Choroid plexus epithelial cell (primary cell): ENCODE measurements at regions not wholly inside any gene's neighbourhood (a gene's known extent, or its start where the extent isn't known, plus 50 kb on each side); places are given as distances from the start of the nearest gene placed in this dataset.

ENCODE experiments used
- DNase-seq: peaks from one replicate; pipeline ENCODE4 v3.0.0-alpha.2; 2010; ENCODE audit warnings: low read depth
- H3K4me3 ChIP-seq: 2 replicates; pipeline ENCODE4 v1.5.1; 2011; ENCODE audit warnings: low read depth, mild to moderate bottlenecking, control low read depth, low read length, moderate library complexity
- TF ChIP-seq, protein P1 (sequence below): conservative IDR thresholded peaks from 2 replicates; pipeline ENCODE4 v1.5.1; 2011; ENCODE audit warnings: low read depth, mild to moderate bottlenecking, control low read depth, inconsistent platforms, low read length, moderate library complexity

DNA sequence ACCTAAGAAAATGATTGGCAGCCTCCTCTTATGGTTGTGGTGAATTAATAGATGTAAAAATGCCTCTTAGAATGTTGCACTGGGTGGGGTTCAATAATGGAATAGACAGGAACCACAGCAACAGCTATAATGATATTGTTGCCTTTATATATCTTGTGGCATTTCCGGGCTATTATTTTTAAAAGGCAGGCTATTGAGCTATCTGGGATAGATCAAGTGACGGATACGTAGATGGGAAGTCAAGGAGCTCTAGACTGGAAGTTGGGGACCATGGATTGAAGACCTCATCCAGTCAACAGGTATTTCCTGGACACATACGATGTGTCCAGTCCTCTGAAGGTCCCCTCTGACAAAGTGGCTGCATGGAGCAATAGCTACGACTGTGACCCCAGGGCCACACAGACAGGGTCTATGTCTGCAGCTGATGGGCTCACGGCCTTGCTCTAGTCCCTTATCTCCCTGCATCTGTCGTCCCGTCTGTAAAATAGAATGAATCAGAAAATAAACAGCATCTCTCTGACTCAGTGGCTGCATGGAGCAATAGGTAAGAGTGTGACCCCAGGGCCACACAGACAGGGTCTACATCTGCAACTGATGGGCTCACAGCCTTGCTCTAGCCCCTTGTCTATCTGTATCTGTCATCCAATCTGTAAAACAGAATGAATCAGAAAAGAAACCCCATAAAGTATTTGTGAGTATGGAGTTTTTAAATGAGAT is 117.7 kb upstream of the FOXF1 start:
- H3K4me3 ChIP-seq = no peak overlapping the region
- no peak for DNase-seq
- TF ChIP-seq, protein P1, sequence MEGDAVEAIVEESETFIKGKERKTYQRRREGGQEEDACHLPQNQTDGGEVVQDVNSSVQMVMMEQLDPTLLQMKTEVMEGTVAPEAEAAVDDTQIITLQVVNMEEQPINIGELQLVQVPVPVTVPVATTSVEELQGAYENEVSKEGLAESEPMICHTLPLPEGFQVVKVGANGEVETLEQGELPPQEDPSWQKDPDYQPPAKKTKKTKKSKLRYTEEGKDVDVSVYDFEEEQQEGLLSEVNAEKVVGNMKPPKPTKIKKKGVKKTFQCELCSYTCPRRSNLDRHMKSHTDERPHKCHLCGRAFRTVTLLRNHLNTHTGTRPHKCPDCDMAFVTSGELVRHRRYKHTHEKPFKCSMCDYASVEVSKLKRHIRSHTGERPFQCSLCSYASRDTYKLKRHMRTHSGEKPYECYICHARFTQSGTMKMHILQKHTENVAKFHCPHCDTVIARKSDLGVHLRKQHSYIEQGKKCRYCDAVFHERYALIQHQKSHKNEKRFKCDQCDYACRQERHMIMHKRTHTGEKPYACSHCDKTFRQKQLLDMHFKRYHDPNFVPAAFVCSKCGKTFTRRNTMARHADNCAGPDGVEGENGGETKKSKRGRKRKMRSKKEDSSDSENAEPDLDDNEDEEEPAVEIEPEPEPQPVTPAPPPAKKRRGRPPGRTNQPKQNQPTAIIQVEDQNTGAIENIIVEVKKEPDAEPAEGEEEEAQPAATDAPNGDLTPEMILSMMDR = no peak

DNA sequence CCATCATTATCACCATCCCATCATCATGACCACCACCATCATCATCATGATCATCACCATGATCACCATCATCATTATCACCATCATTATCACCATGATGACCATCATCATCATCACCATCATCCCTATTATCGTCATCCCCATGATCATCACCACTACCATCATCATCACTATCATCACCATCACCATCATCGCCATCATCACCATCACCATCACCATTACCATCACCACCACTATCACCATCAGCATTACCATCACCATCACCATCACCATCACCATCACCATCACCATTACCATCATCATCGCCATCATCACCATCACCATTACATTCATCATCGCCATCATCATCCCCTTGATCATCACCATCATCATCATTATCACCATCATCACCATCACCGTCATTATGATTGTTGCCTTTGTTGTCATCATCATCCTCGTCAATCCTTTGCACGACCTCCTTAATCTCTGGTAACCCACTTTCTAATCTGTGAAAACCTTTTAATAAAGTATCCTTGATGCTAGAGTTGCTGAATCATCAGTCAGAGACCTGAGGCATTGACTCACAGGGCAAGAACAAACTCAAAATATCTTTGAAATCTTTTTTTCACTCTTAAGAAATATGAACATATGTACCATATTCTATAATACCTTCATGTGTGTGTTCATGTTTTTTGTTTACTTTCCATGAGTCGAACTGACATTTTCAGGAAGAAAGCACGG is 116.3 kb upstream of the FOXF1 start:
- DNase-seq = no peak
- no peak overlapping the region for H3K4me3 ChIP-seq
- TF ChIP-seq, protein P1 = no peak

DNA sequence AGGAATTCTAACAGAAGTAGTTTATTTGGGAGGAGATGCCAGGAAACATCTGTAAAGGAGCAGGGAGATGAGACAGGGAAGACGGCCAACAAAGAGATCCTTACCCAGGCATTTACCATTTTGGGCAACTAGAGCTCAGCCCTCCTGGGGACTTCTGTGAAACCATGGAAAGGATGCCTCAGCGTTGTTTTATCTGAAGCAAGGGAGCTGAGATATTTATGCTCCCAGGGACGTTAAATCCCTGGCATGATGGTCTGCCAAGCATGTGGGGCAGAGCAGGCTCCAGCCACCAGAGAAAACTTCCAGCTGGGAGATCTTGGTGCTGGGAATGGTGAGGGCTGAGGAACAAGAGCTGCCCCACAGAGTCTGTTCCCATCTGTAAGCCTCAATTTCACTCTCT is 114.8 kb upstream of the FOXF1 start:
- TF ChIP-seq, protein P1 = no peak
- no peak overlapping the region for H3K4me3 ChIP-seq
- no peak for DNase-seq

DNA sequence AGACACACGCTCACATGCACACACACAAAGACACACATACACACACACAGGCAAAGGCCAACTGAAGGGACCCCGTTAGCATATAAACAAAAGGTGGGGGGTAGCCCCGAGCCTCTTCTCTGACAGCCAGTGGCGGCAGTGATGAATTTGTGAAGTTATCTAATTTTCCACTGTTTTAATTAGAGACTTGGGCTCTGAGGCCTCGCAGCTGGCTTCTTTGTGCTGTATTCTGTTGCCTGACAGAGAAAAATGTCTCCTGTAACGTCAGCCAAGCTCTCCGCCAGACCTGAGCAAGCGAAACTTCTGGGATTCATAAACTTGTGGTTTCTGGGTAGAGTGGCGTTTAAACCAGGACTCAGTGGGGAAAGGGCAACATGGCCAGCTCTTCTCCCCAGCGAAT is 113.9 kb upstream of the FOXF1 start:
- TF ChIP-seq, protein P1 = no peak
- no peak overlapping the region for H3K4me3 ChIP-seq
- DNase-seq = peak; percentile 74

DNA sequence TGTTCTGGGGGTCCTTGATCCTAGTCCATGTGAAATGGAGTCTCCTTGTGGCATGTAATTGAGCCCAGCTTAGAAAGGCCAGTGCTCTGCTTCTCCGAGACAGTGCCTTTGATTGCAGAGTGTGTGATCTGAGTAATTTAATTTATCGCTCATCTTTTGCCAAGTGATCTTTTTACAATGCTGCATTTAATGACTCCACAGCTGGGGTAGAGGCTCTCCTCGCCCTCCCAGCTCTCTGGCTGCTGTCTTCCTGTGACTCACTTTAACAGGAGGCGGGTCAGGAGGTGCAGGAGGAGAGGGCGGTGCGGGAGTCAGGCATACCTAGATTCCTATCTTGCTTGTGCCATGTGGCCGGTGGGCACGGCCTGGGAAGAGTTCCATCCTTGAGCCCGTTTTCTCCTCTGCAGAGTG is 113.4 kb upstream of the FOXF1 start:
- DNase-seq = peak; percentile 74
- TF ChIP-seq, protein P1 = no peak
- no peak overlapping the region for H3K4me3 ChIP-seq

DNA sequence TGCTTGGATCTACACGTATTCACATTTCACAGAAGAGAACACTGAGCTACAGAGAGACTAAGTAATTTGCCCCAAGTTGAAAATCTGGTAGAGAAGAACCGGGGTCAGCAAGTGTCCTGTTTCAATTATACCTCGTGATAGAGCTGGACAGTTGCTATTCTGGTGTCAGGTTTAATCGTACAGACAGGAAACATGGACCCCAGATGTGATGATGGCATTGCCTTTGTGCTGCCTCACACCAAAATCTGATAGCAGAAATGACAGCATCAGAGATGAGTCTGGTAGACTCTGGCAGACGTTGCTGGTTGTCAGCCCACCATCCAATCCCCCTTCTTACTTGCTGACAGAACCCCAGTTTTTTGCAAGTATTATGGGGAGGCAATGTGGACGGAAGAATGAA is 112.1 kb upstream of the FOXF1 start:
- H3K4me3 ChIP-seq = no peak overlapping the region
- TF ChIP-seq, protein P1 = no peak
- no peak for DNase-seq
